ENCODE measurements at regions not wholly inside any gene's neighbourhood (a gene's known extent, or its start where the extent isn't known, plus 50 kb on each side); places are given as distances from the start of the nearest gene placed in this dataset.

DNA sequence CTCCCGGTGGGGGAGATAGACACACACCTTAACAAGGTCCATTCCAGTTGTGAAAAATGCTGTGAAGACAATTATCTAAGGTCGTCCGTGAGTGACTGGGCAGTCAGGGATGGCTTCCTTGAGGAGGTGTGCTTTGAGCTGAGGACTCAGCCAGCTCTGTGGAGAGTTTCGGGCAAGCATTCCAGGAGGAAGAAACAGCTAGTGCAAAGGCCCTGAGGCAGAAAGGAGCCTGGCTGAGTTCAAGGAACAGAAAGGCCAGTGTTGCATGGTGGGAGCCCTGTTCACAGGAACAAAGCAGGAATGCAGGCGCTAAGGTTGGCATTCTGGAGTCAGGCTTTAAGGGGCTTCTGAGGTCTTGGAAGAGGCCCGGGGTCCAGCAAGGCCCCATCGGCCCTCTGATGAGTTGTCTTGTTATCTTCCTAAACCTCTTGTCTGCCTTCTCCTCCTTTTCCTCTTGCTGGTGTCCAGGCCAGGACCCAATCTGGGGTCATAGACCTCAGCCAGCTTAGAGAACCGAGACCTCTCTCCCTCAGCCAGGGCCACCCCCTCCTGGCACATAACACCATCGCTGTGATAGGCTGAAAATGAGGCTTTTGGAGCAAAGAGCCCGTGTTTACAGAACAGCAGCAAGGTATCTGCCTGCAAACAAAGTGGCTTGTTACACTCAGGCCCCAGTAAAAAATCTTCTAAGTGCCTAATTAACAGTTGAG, 270.2 kb upstream of the MVB12B start:
- Histone ChIP-seq H3K79me2 (ENCODE audit: control insufficient read depth, insufficient read depth, low read length) (no peaks in the 10 kb centered on the region), H3K4me3 (ENCODE audit: control extremely low read depth in 1 of 5, extremely low read depth in 1 of 5, insufficient read depth in 1 of 5, low read depth in 2 of 5, low read length in 4 of 5) (no peak overlapping the region), H3K36me3 (replicated peaks in 1 of 2; ENCODE audit: control extremely low read depth in 1 of 2, control insufficient read depth in 1 of 2, extremely low read depth in 1 of 2, insufficient read depth in 2 of 2, low read length in 1 of 2) (no peaks in the 10 kb centered on the region), H3K27me3 (replicated peaks in 1 of 4; ENCODE audit: control extremely low read depth in 1 of 4, control insufficient read depth in 3 of 4, insufficient read depth in 4 of 4, low read length in 3 of 4) (peaks cover 0 to 7% (median 0%) of the 10 kb centered on the region in 4 experiments), H3K9ac (ENCODE audit: low read length) (no peak overlapping the region), H2AFZ (ENCODE audit: insufficient read depth, low read depth, low read length, poor library complexity, severe bottlenecking) (no peak overlapping the region), H3K27ac (ENCODE audit: low read length in 2 of 2) (no peak overlapping the region), H3K4me1 (ENCODE audit: control insufficient read depth in 2 of 2, insufficient read depth in 2 of 2, low read length in 2 of 2) (no peaks in the 10 kb centered on the region), H3K9me3 (ENCODE audit: control extremely low read depth in 1 of 3, control insufficient read depth in 2 of 3, insufficient read depth in 1 of 3, low read length in 2 of 3) (no peaks in the 10 kb centered on the region), H3K4me2 (replicated peaks; ENCODE audit: low read depth, low read length, poor library complexity, severe bottlenecking) (no peak overlapping the region), H4K20me1 (ENCODE audit: control insufficient read depth, insufficient read depth, low read length, poor library complexity, severe bottlenecking) (no peaks in the 10 kb centered on the region)
- Mint-ChIP-seq H3K4me1 (no peaks in the 10 kb centered on the region), H3K9me3 (ENCODE audit: insufficient read depth) (no peaks in the 10 kb centered on the region), H3K27me3 (peaks cover 28% of the 10 kb centered on the region), H3K4me3 (no peak overlapping the region), H3K27ac (no peak overlapping the region)
- DNase-seq (no peak), ATAC-seq (ENCODE audit: low read depth) (no peak)
- intact Hi-C loops (cut with micrococcal nuclease), result no loop called here
- ChIA-PET POLR2A (no interaction called here), CTCF (no interaction called here)
- TF ChIP-seq EZH2 (IDR thresholded peaks at IDR 0.05; ENCODE audit: borderline replicate concordance, insufficient read depth, low read depth, low read length, poor library complexity, severe bottlenecking) (no peak), CTCF (IDR thresholded peaks at IDR 0.05) (no peak)
- 87% methylated on average over 8 of the region's 10 CpGs for WGBS (ENCODE audit: insufficient coverage)

DNA sequence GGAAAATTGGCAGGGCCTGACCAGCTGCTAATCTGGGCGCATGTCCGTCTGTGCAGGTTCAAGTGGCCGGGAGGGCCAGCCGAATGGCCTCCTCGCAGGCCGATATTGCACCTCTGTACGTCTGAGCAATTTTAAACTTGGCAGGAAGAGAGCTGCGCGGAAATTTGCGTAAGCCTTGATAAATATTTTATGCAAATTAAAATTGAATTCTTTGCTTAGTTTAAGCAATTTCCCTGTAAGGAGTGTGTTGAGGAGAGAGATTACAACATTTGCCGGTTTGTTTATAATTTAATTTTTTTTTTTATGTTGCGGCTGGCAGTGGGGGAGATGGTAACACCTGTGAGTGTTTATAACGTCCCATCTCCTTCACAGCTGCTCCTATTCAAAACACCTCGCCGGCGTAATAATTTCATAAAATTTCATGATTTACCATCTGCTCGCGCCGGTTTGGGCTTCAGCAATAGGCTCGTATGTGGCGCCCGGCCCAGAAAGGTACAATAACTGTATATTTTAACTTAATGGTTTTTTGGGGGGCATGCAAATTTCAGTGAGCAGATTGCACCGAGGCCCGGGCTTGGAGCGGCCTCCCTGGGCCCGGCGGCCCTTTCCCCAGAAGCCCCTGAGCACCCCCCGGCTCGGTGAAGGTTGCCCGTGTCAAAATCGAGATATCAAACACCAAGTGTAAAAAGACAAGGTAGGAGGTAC, 269.4 kb upstream of the MVB12B start:
- DNase-seq (no peak), ATAC-seq (ENCODE audit: low read depth) (no peak)
- CTCF ChIA-PET, result no interaction called here
- Histone ChIP-seq H3K27me3 (replicated peaks in 1 of 4; ENCODE audit: control extremely low read depth in 1 of 4, control insufficient read depth in 3 of 4, insufficient read depth in 4 of 4, low read length in 3 of 4) (peaks cover 0 to 7% (median 0%) of the 10 kb centered on the region in 4 experiments), H3K9ac (ENCODE audit: low read length) (no peak overlapping the region), H3K27ac (ENCODE audit: low read length in 2 of 2) (no peak overlapping the region), H2AFZ (ENCODE audit: insufficient read depth, low read depth, low read length, poor library complexity, severe bottlenecking) (no peak overlapping the region), H3K9me3 (ENCODE audit: control extremely low read depth in 1 of 3, control insufficient read depth in 2 of 3, insufficient read depth in 1 of 3, low read length in 2 of 3) (no peaks in the 10 kb centered on the region), H3K36me3 (replicated peaks in 1 of 2; ENCODE audit: control extremely low read depth in 1 of 2, control insufficient read depth in 1 of 2, extremely low read depth in 1 of 2, insufficient read depth in 2 of 2, low read length in 1 of 2) (no peaks in the 10 kb centered on the region), H4K20me1 (ENCODE audit: control insufficient read depth, insufficient read depth, low read length, poor library complexity, severe bottlenecking) (no peaks in the 10 kb centered on the region), H3K79me2 (ENCODE audit: control insufficient read depth, insufficient read depth, low read length) (no peaks in the 10 kb centered on the region), H3K4me3 (ENCODE audit: control extremely low read depth in 1 of 5, extremely low read depth in 1 of 5, insufficient read depth in 1 of 5, low read depth in 2 of 5, low read length in 4 of 5) (no peak overlapping the region), H3K4me2 (replicated peaks; ENCODE audit: low read depth, low read length, poor library complexity, severe bottlenecking) (no peak overlapping the region), H3K4me1 (ENCODE audit: control insufficient read depth in 2 of 2, insufficient read depth in 2 of 2, low read length in 2 of 2) (no peaks in the 10 kb centered on the region)
- H3K4me1 Mint-ChIP-seq, result no peaks in the 10 kb centered on the region
- over 99% methylated on average over 10 of the region's 31 CpGs for WGBS (ENCODE audit: insufficient coverage)
- no peaks in the 10 kb centered on the region for H3K9me3 Mint-ChIP-seq (ENCODE audit: insufficient read depth)
- POLR2A ChIA-PET, result no interaction called here
- TF ChIP-seq CTCF (IDR thresholded peaks at IDR 0.05), result no peak
- H3K27me3 Mint-ChIP-seq, result peaks cover 28% of the 10 kb centered on the region
- H3K27ac Mint-ChIP-seq, result no peak overlapping the region
- intact Hi-C loops (cut with micrococcal nuclease), result no loop called here
- no peak overlapping the region for H3K4me3 Mint-ChIP-seq
